HG03558 (cell line): ENCODE measurements at regions not wholly inside any gene's neighbourhood (a gene's known extent, or its start where the extent isn't known, plus 50 kb on each side); places are given as distances from the start of the nearest gene placed in this dataset.

ENCODE experiments used
- ATAC-seq: cut with Tn5 transposase; IDR thresholded peaks from one replicate; pipeline ENCODE4 v1.9.1; 2021; ENCODE audit warnings: moderate number of reproducible peaks; ENCODE audit not compliant: unreplicated experiment; ENCODE audit errors: extremely low read depth

DNA sequence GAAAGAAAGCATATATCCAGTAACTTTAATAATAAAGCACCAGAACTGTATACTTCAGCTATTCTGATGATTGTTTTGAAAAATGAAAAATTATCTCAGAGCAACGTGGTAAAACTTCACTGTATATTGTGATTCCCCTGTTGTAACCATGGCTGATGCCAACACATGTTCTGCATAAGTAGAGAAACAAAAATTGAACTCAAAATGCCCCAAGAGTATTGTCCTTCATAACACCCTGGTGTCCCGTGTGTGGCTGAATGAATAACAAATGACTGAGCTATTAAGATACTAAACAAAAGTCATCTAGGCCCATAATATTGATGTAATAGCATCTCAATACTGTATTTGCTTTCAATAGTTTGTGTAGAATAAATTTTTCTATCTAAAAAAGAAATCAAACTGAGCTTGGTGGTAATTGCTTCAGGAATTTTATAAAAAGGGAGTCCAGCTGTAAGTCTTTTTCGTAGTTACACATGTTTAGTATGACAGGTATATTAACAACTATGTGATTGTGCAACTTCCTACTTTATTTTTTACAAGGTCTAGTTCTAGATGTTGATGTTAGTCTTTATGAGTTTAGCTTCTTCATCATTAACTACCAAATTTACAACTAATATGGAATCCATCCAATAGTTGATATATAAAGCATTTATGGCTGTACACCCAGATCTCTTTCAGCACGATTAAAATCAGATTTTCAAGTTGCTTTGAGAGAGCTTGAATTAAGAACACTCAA lies 623.8 kb upstream of the AGTR1 start:
- no peak for ATAC-seq

GRCh38 chr3:148074946-148075345 lies 622.8 kb upstream of the AGTR1 start:
- ATAC-seq = no peak

DNA sequence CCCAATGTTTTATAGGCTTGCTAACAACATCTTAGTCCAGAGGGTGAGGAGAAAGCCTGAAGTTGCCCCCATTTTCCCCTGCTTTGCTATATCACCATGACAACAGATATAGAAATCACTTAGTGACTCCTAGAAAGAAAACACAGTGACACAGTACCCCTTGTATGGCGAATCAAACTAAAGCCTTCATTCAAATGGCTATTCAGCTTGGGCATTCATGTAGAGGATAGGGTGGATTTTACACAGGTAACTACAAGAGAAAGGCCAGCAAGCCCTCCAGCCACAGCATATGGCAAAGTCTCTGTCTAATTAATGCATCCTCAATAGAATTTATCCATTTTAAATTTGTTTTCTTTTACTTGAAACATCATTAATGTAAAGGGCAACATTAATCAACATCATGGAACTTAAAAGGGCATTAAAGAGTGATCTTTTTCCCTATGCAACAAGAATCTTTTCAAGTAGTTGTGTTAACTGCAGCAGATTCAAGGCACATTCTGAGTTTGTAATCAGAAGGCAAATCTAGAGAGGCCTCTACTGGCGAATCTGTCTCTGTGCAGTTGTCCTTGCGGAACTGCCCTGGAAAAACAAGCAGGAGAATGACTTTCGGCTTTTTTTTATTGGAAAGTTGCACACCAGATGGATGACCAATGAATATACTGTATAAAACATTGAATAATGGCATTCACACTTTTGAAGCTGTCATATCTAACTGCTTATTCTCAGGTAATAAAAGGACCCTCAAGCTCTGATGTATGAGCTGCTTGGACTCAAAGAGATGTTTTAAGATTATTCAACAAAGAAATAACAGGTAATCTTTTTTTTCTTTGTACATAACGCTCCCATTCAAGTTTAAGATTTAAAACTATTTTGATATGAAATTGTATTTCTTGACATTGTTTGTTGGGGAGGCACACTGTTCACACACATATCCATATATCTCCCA lies 621.7 kb upstream of the AGTR1 start:
- no peak for ATAC-seq

GRCh38 chr3:148077318-148077923 lies 620.3 kb upstream of the AGTR1 start:
- peak; percentile 43 for ATAC-seq

GRCh38 chr3:148077965-148078364 lies 619.7 kb upstream of the AGTR1 start:
- no peak for ATAC-seq

GRCh38 chr3:148078658-148079057 lies 619.0 kb upstream of the AGTR1 start:
- ATAC-seq = no peak

- ATAC-seq = no peak
Measured at GRCh38 chr3:148079370-148079769, 618.3 kb upstream of the AGTR1 start.

DNA sequence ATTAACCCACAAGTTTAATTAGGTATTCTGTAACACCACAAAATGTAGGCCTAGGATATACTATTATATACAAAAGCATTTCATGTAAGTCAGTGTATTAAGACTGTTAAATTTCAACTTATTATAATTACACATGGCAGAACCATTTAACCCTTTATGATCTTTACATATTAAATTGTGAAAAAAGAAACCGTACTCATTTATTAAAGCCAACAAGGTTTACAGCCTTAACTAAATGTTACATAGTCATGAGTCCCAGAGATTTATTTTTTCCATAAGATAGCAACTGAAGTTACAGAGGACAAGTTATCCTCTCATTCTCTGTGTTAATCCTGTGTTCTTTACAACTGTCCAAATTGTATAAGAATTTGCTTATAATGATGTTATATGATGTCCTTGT lies 615.8 kb upstream of the AGTR1 start:
- no peak for ATAC-seq

- no peak for ATAC-seq
Measured at GRCh38 chr3:148082506-148083280, 615.0 kb upstream of the AGTR1 start.

GRCh38 chr3:148083526-148084182 lies 614.0 kb upstream of the AGTR1 start:
- no peak for ATAC-seq

- ATAC-seq = peak; percentile 88
Measured at GRCh38 chr3:148084931-148085330, 612.8 kb upstream of the AGTR1 start.

DNA sequence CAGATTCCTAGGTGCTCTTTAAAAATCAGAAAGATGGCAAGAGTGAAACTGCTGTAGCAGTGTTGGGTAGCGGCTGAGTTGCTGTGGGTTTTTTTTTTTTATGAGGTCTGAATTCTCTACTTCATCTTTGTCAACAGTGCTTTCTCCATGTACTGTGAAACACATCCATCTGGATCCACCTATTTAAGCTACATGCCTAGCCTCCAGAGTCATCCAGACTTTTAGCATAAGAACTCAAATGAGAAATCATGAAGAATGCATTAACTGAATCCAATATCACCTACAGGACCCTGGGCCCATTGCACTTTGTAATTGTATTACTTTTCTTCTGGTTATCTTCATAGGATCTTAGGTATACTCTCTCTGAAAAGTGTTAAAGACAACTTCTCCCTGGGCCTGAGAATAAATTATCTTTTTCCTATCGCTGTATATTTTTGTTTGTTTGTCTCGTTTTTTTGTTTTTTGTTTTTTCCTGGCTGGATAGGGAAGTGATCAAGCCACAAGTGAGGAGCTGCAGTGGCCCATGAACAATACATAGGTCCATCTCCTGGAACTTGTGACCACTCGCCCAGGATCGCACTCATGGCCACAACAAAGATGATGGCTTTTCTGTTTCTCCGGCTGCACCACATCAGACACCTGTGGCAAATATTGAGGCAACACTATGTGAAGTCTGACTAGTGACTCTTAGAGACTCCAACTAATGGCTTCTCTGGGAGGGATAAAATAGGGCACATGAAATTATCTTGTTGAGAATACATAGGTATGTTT lies 609.9 kb upstream of the AGTR1 start:
- ATAC-seq = no peak

GRCh38 chr3:148089171-148089570 lies 608.5 kb upstream of the AGTR1 start:
- ATAC-seq = no peak

GRCh38 chr3:148090156-148090555 lies 607.5 kb upstream of the AGTR1 start:
- no peak for ATAC-seq

DNA sequence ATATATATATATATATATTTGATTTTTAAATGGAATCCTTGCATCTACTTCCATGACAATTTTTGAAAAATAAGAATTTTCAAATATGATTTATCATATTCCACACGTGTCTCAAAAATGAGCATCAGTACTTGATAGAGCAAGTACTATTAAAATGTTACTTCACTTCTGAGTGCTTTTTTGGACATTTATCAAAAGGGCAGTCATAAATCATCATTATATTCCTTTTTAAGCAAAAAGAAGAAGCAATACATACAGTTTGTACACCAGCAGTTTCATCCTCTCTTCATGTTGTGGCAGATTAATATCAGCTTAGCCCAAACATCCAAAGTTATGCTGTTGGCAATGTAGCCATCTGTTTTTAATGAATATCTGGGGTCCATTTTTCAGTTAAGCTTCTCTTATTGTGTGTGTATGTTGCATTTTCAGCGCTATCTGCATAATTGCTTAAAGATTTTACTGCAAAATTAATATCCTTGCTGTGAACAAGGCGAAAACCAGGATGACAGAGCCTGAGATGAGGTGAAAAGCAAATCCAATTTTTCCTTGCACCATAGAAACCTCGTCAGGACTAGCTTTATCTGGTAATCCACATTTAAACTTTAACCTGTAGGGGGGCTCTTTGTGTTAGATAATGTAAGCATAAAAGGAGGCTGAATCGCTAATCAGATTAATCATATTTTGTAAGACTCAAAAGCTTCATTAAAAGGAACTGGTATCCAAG lies 604.9 kb upstream of the AGTR1 start:
- no peak for ATAC-seq

DNA sequence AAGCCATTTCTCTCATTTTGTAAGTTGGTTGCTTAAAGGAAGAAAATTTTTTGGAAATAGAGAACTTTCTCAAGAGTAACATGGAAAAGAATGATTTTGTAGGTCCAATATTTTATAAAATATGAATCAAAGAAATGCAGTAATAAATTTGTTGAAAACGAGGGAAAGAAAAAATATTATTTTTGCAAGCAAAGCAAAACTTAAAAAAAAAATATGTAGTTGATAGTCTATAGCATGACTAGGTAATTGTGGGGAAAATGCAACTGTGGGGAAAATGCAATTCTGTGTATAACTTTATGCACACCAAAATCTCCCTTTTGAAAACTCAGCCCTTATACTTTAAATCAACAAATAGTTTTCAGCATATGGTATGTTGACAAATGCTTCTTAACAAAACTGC lies 604.0 kb upstream of the AGTR1 start:
- no peak for ATAC-seq

GRCh38 chr3:148095962-148096361 lies 601.7 kb upstream of the AGTR1 start:
- ATAC-seq = no peak

DNA sequence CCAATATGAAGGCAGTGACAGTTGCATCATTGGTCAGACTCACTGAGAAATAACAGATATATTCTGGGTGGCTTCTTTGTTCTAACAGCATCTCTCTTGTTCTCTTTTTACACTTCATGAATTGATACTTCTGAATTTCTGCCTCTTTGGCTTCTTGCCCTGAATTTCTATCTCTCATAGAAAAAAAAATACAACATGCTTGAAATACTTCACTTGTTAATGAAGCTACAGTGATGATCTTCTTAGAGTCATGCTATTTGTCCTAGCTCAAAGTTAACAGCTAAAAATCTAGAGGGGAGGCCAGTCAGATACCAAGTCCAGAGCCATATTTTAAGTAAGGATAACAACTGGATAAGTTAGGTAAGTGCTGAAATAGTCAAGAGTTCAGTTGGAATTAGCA lies 597.2 kb upstream of the AGTR1 start:
- ATAC-seq = no peak
